GM23248 (cell line): ENCODE measurements at regions not wholly inside any gene's neighbourhood (a gene's known extent, or its start where the extent isn't known, plus 50 kb on each side); places are given as distances from the start of the nearest gene placed in this dataset.

Experiments
- EZH2 ChIP-seq: fragments of 200-600 bp; sonication (generic); IDR thresholded peaks from 2 replicates; pipeline ENCODE4 v1.6.1; 2018; ENCODE audit warnings: antibody characterized with exemption, mild to moderate bottlenecking; ENCODE audit not compliant: insufficient read depth, poor library complexity, severe bottlenecking
- EZH2phosphoT487 ChIP-seq: fragments of 200-600 bp; sonication (generic); IDR thresholded peaks from 2 replicates; pipeline ENCODE4 v1.6.1; 2018; ENCODE audit warnings: antibody characterized with exemption, moderate library complexity, mild to moderate bottlenecking, low read depth; ENCODE audit not compliant: insufficient read depth

DNA sequence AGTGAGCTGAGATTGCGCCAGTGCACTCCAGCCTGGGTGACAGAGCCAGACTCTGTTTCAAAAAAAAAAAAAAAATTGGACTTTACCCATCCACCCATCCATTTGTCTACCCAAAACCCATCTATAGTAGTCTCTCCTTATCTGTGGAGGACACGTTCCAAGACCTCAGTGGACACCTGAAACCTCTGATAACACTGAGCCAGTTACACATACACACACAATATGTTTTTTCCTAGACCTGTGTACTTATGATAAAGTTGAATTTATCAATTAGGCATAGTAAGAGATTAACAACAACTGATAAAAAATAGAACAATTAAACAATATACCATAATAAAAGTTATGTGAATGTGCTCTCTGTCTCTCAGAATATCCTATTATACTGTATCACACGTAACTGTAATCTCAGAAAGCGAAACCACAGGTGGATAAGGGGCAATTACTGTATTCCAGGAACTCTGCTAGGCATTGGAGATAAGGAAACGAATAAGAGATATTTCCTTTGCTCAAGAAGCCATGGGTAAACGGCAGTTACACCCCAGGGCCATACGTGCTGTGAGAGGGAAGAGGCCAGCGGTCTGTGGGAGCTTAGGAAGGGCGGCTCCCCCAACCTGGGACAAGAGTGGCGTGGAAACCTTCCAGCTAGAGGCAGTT is 84.2 kb upstream of the DISP3 start:
- TF ChIP-seq EZH2 (no peak), EZH2phosphoT487 (no peak)
